Naive thymus-derived CD8-positive, alpha-beta T cell (primary cell): ENCODE measurements at regions not wholly inside any gene's neighbourhood (a gene's known extent, or its start where the extent isn't known, plus 50 kb on each side); places are given as distances from the start of the nearest gene placed in this dataset.

Experiments used
- ATAC-seq, 2 donors: fragments of 150-1000 bp; cut with Tn5 transposase in 1 of 2; sonication (Bioruptor Pico), chemical (Tn5 transposase) in 1 of 2; 1 replicate in 1 of 2; 2 replicates in 1 of 2; pipeline ENCODE4 v1.10.0; 2021; ENCODE audit warnings: mild to moderate bottlenecking in 2 of 2, moderate library complexity in 2 of 2
- POLR2A ChIA-PET: fragments of 350-600 bp; sonication (Branson Sonifier 250); formaldehyde crosslinking; loops from one replicate; lab custom pipeline; 2021; ENCODE audit warnings: antibody characterized with exemption; lab: Charles Lee
- DNase-seq, 10 donors: peaks; one replicate each; pipeline versions ENCODE4 v3.0.0 to v3.0.0-alpha.2; 2020 to 2022
- H3K27ac Mint-ChIP-seq, 10 donors: one replicate each; pipeline ENCODE4 v1.8.0; 2020 to 2022; ENCODE audit warnings: mild to moderate bottlenecking in 10 of 10, mixed read lengths in 10 of 10, moderate library complexity in 4 of 10, inconsistent platforms in 1 of 10
- H3K27me3 Mint-ChIP-seq, 5 donors: one replicate each; pipeline ENCODE4 v1.8.0; 2021 to 2022; ENCODE audit warnings: mixed read lengths in 5 of 5
- H3K36me3 Mint-ChIP-seq, 3 donors: one replicate each; pipeline ENCODE4 v1.8.0; 2020 to 2022; ENCODE audit warnings: mixed read lengths in 3 of 3, mild to moderate bottlenecking in 2 of 3, inconsistent platforms in 1 of 3
- H3K4me1 Mint-ChIP-seq, 4 donors: one replicate each; pipeline ENCODE4 v1.8.0; 2021 to 2022; ENCODE audit warnings: mixed read lengths in 4 of 4
- H3K4me3 Mint-ChIP-seq, 10 donors: one replicate each; pipeline ENCODE4 v1.8.0; 2020 to 2022; ENCODE audit warnings: mild to moderate bottlenecking in 10 of 10, mixed read lengths in 10 of 10, moderate library complexity in 6 of 10, inconsistent platforms in 1 of 10
- H3K9me3 Mint-ChIP-seq, 9 donors: one replicate each; pipeline ENCODE4 v1.8.0; 2020 to 2022; ENCODE audit warnings: mixed read lengths in 9 of 9, mild to moderate bottlenecking in 3 of 9, inconsistent platforms in 1 of 9, moderate library complexity in 1 of 9

DNA sequence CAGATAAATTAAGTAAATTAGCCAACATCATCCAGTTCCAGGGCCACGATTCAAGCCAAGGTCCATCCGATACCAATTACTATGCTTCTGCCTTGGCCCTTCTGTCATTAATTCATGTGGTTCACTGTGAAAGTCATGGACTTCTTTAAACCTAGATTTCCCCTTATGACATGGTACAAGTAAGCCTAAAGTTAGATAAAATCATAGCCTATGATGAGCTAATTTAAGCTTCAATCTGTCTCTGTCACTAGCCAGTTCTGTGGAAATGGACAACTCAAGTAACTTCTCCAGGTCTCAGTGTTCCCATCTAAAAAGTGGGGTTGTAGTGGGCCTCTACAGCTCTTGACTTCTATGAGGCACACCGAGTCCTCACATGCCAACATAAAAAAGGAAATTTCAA is 225.5 kb upstream of the MARCKS start:
- no peak for DNase-seq
- Mint-ChIP-seq H3K36me3 (no peaks in the 10 kb centered on the region), H3K4me3 (no peak overlapping the region), H3K9me3 (no peaks in the 10 kb centered on the region), H3K27ac (peak overlapping the region in 1 of 10 donors; percentile 85), H3K27me3 (peaks cover 0 to 8% (median 0%) of the 10 kb centered on the region in 5 donors), H3K4me1 (peaks cover 0 to 55% (median 3%) of the 10 kb centered on the region in 4 donors)
- POLR2A ChIA-PET = no interaction called here
- no peak for ATAC-seq

- peak overlapping the region in 1 of 10 donors; percentile 63 for H3K4me3 Mint-ChIP-seq
- H3K36me3 Mint-ChIP-seq = no peaks in the 10 kb centered on the region
- H3K4me1 Mint-ChIP-seq = peaks cover 0 to 52% (median 3%) of the 10 kb centered on the region in 4 donors
- H3K27me3 Mint-ChIP-seq = peaks cover 0 to 12% (median 0%) of the 10 kb centered on the region in 5 donors
- H3K9me3 Mint-ChIP-seq = peaks cover 0 to 2% (median 0%) of the 10 kb centered on the region in 9 donors
- H3K27ac Mint-ChIP-seq = peak overlapping the region in 1 of 10 donors; percentile 58
- POLR2A ChIA-PET = no interaction called here
- DNase-seq (peak in 1 of 10 donors; percentile 13), ATAC-seq (peak in 1 of 2 donors; percentile 31)
Observed at GRCh38 chr6:113632220-113632864, 224.8 kb upstream of the MARCKS start.

DNA sequence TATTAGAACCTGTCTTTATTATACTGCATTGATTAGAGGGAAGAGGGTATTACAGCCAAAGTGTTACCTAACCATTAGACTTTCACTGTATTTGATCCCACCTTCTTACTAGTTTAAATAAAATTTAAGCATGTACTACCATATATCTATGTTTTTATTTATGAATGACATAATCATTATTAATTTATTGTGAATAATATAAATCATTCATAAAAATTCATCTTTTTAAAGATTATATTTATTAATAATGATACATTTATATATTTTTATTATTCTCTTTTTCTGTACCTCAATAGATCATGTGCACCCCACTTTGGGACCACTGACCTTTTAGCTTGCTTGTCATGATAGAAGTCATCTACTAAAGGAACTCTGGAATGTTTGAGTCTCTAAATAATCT is 223.5 kb upstream of the MARCKS start:
- no peak overlapping the region for H3K27ac Mint-ChIP-seq
- peaks cover 0 to 16% (median 4%) of the 10 kb centered on the region in 5 donors for H3K27me3 Mint-ChIP-seq
- peaks cover 0 to 49% (median 3%) of the 10 kb centered on the region in 4 donors for H3K4me1 Mint-ChIP-seq
- no peaks in the 10 kb centered on the region for H3K36me3 Mint-ChIP-seq
- POLR2A ChIA-PET = no interaction called here
- no peak overlapping the region for H3K4me3 Mint-ChIP-seq
- DNase-seq (no peak), ATAC-seq (no peak)
- peaks cover 0 to 2% (median 0%) of the 10 kb centered on the region in 9 donors for H3K9me3 Mint-ChIP-seq

DNA sequence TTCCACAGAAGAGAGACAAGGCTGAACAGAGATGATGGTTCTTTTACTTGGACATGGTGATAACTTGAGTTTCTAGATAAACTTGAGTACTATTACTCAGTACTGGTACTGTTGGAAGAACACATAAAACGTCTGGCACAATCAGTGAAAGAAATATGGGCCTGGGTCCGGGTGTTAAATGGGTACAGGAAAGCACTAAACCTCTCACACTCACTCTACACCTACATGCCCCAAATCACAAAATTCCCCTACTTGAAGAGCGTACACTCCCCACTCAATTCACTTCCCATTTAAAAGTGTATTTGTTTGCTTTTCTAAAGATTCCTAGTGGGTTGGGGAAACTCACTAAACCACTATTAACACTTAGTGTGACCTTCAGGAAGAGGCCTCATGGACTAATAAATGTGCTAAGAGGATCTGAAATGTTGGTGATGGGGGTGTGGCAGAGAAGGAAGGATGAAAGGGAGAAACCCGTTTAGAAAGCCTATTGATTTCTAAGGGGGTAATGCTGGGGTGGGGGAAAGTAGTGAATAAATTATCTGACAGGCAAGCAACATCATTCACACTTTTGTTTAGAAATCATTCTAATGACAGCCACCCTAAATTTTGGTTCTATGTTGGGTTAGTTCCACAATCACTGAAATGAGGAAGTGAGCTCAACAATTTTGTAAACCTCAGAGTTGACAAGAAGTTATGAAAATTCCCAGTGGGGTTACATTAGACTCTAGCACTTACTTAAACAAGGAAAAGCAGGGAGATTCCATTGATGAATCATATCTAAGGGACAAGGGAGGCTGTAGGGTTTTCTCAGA is 222.6 kb upstream of the MARCKS start:
- no peaks in the 10 kb centered on the region for H3K36me3 Mint-ChIP-seq
- DNase-seq = no peak
- peaks cover 0 to 43% (median 3%) of the 10 kb centered on the region in 4 donors for H3K4me1 Mint-ChIP-seq
- peak in 1 of 2 donors; percentile 27 for ATAC-seq
- peak overlapping the region in 1 of 10 donors; percentile 38 for H3K4me3 Mint-ChIP-seq
- H3K9me3 Mint-ChIP-seq = peaks cover 0 to 2% (median 0%) of the 10 kb centered on the region in 9 donors
- POLR2A ChIA-PET = no interaction called here
- H3K27me3 Mint-ChIP-seq = peaks cover 0 to 16% (median 4%) of the 10 kb centered on the region in 5 donors
- peak overlapping the region in 1 of 10 donors; percentile 39 for H3K27ac Mint-ChIP-seq

DNA sequence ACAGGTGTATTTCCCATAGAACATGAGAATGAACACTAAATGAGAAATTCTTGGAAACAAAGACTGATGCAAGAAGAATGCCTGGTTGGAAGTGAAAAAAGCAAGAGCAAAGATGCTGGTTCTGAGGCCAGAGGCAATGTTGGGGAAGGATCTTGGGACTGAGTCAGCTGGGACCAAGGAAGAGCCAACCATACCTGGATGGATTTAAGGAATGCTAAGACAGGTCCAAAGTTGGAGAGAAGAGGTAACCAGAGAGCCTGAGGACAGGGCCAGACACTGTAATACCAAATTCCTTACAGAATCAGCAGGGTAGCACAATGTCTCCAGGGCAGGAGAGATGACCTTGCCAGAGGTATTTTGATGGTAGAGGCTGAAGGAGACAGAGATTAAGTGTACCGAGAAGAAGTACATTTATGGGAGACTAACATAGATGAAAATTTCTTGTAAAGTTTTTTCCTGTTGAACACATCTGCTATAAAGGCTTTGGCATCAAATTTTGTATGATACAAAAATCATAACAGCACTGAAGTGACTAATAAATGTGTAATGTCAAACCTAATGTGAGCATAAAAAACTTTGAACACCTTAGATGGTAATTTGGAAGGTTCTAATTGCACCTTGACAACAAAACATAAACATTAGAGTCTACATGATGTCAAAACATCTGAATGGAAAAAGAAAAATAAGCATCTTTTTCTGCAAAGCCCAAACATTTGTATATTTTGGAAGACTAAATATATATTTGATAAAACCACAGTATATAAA is 221.7 kb upstream of the MARCKS start:
- no peak for ATAC-seq

GRCh38 chr6:113636357-113636824 is 220.8 kb upstream of the MARCKS start:
- Mint-ChIP-seq H3K27ac (no peak overlapping the region), H3K4me1 (peaks cover 0 to 30% (median 2%) of the 10 kb centered on the region in 4 donors), H3K4me3 (no peak overlapping the region), H3K36me3 (no peaks in the 10 kb centered on the region), H3K9me3 (peaks cover 0 to 2% (median 0%) of the 10 kb centered on the region in 9 donors), H3K27me3 (peaks cover 0 to 16% (median 4%) of the 10 kb centered on the region in 5 donors)
- ATAC-seq (no peak), DNase-seq (no peak)
- POLR2A ChIA-PET = no interaction called here

More for the DNA sequence above, 221.7 kb upstream of the MARCKS start:
- no peak overlapping the region for H3K4me3 Mint-ChIP-seq
- no peaks in the 10 kb centered on the region for H3K36me3 Mint-ChIP-seq
- no peak for DNase-seq
- H3K27me3 Mint-ChIP-seq = peaks cover 0 to 16% (median 4%) of the 10 kb centered on the region in 5 donors
- peaks cover 0 to 2% (median 0%) of the 10 kb centered on the region in 9 donors for H3K9me3 Mint-ChIP-seq
- H3K4me1 Mint-ChIP-seq = peaks cover 0 to 38% (median 3%) of the 10 kb centered on the region in 4 donors
- H3K27ac Mint-ChIP-seq = peak overlapping the region in 1 of 10 donors; percentile 39
- POLR2A ChIA-PET = no interaction called here

- H3K4me3 Mint-ChIP-seq = no peak overlapping the region
- peaks cover 0 to 10% (median 5%) of the 10 kb centered on the region in 5 donors for H3K27me3 Mint-ChIP-seq
- peaks cover 0 to 5% (median 0%) of the 10 kb centered on the region in 4 donors for H3K4me1 Mint-ChIP-seq
- DNase-seq (no peak), ATAC-seq (no peak)
- POLR2A ChIA-PET = no interaction called here
- no peak overlapping the region for H3K27ac Mint-ChIP-seq
- H3K36me3 Mint-ChIP-seq = no peaks in the 10 kb centered on the region
- peaks cover 0 to 2% (median 0%) of the 10 kb centered on the region in 9 donors for H3K9me3 Mint-ChIP-seq
Observed at GRCh38 chr6:113640051-113640450, 217.1 kb upstream of the MARCKS start.

DNA sequence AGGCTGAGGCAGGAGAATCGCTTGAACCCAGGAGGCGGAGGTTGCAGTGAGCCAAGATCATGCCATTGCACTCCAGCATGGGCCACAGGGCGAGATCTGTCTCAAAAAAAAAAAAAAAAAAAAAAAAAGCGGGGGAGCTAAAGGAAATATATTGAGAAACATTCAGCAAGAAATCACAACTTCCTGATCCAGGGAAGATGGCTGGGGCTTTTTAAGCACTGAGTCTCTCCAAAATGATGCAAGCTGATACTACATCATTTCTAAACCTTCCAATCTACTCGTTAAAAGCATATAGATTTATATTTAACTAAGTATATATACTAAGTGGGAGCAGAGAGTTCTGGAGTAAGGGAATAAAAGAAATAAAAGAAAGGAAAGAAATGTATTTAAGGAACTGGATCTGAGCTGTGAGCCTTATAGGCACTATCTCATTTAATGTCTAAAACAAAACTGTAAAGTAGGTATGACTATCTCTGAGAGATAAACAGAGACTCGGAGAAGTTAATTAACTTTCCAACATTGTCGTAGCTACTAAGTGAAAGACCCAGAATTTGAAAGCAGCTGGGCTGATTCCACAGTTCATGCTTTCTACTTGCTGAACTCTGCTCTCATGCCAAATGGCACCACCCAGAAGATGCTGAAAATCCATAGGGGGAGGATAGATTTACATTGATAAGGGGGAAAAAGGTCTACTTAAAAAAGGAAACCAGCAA is 215.0 kb upstream of the MARCKS start:
- Mint-ChIP-seq H3K4me1 (peaks cover 0 to 1% (median 0%) of the 10 kb centered on the region in 4 donors), H3K9me3 (no peaks in the 10 kb centered on the region), H3K27me3 (peaks cover 0 to 6% (median 4%) of the 10 kb centered on the region in 5 donors), H3K4me3 (no peak overlapping the region), H3K27ac (no peak overlapping the region), H3K36me3 (no peaks in the 10 kb centered on the region)
- DNase-seq (no peak), ATAC-seq (no peak)
- POLR2A ChIA-PET = no interaction called here

GRCh38 chr6:113642714-113643406 is 214.3 kb upstream of the MARCKS start:
- Mint-ChIP-seq H3K36me3 (no peaks in the 10 kb centered on the region), H3K4me3 (no peak overlapping the region), H3K4me1 (peaks cover 0 to 6% (median 0%) of the 10 kb centered on the region in 4 donors), H3K27me3 (peaks cover 0 to 10% (median 4%) of the 10 kb centered on the region in 5 donors), H3K27ac (no peak overlapping the region), H3K9me3 (peaks cover 0 to 3% (median 0%) of the 10 kb centered on the region in 9 donors)
- DNase-seq (no peak), ATAC-seq (no peak)
- POLR2A ChIA-PET = no interaction called here

- no peak for DNase-seq
- H3K27me3 Mint-ChIP-seq = peaks cover 0 to 7% (median 0%) of the 10 kb centered on the region in 5 donors
- H3K27ac Mint-ChIP-seq = no peak overlapping the region
- H3K9me3 Mint-ChIP-seq = peaks cover 0 to 3% (median 0%) of the 10 kb centered on the region in 9 donors
- no peak overlapping the region for H3K4me3 Mint-ChIP-seq
- H3K36me3 Mint-ChIP-seq = no peaks in the 10 kb centered on the region
- H3K4me1 Mint-ChIP-seq = peaks cover 0 to 6% (median 0%) of the 10 kb centered on the region in 4 donors
- POLR2A ChIA-PET = no interaction called here
- ATAC-seq = no peak
Observed at GRCh38 chr6:113643407-113643770, 213.8 kb upstream of the MARCKS start.

DNA sequence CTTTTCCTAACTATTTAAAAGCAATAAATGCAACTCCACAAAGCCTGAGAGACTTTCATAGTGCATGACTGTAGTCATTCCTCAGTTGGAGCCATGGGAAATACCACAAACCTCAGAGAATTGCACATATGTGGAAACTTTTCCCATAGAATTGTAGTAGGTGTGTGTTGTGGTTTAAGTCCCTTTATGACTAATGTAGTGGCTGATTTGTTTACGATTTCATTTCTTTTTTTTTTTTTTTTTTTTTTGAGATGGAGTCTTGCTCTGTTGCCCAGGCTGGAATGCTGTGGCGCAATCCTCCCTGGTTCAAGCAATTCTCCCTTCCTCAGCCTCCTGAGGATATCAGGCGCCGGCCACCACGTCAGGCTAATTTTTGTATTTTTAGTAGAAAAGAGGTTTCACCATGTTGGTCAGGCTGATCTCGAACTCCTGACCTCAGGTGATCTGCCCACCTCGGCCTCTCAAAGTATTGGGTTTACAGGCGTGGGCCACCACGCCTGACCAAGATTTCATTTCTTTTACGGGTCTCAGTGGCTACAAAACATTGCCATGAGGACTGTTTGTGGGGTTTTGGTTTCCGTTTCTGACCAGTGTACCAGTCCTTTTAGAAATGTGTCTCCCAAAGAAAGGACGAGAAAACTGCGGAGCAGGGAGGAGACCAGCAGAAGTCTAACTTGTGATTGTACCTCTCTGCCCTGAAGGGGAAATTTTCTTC is 212.1 kb upstream of the MARCKS start:
- POLR2A ChIA-PET = no interaction called here
- ATAC-seq = no peak
- Mint-ChIP-seq H3K4me1 (peaks cover 0 to 10% (median 0%) of the 10 kb centered on the region in 4 donors), H3K27ac (no peak overlapping the region), H3K9me3 (peaks cover 0 to 3% (median 0%) of the 10 kb centered on the region in 9 donors), H3K27me3 (peaks cover 0 to 6% (median 5%) of the 10 kb centered on the region in 5 donors), H3K4me3 (no peak overlapping the region), H3K36me3 (no peaks in the 10 kb centered on the region)
- DNase-seq = no peak
